NOMO-1 treated with DMSO at 0.1 percent for 48 hours (cell line): ENCODE measurements at regions not wholly inside any gene's neighbourhood (a gene's known extent, or its start where the extent isn't known, plus 50 kb on each side); places are given as distances from the start of the nearest gene placed in this dataset.
A peak's percentile ranks its signal among the peaks of the same experiment; 100 is the strongest.

Experiments
- DNase-seq: peaks from one replicate; lab custom pipeline; 2025; ENCODE audit not compliant: unreplicated experiment; lab: John Stamatoyannopoulos, UW

- peak; percentile 63 for DNase-seq
These were observed 165.3 kb downstream of the LTN1 start for GRCh38 chr21:28827422-28827821.

DNA sequence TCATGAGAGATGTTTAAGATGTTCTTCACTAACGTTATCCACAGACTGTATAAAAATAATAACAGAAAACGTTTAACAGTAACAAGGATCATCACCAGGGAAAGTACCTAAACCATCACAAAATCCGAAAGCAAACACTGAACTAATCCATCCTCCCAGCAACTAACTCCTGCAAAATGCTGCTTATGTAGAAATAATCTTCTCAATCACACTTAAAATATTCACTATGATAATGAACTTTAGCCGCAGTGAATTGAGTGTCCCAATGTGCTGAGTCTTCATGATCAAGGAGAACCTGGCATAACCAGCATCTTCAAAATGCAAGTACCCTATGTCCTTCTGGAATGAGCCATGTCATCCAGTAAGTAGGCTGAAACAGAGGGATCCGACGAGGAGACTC, 166.1 kb downstream of the LTN1 start:
- DNase-seq = no peak

DNA sequence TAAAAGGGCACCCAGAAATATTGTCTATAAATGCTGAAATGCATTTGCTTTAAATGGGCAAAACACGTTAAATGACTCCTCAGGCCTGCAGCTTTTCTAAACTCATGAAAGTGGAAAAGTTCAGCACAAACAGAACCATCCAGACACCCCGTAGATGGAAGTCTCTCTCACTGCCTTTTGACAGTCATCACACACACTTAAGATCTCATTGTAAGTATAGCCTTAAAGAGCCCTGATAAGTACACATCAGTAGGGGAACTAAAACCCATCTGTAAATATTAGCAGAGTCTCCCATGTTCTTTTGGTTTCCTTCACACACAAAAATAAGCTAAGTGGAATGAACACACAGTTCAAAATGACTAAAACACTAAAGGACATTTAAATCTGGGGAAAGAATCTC, 166.7 kb downstream of the LTN1 start:
- DNase-seq = no peak

GRCh38 chr21:28823429-28823828, 169.2 kb downstream of the LTN1 start:
- DNase-seq = no peak

- no peak for DNase-seq
These were observed 170.0 kb downstream of the LTN1 start for GRCh38 chr21:28822486-28823335.

DNA sequence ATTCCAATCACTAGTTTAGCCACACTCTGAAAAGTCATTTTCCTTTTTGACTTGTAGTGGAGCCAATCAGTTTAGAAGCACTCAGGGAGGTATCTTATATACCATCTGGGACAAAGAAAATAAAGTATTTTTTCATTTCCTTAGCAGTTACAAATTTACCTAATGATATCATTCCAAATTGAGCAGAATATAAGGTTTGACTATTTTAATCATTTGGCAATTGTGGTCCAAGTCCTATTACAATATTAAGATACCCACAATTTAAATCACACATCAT, 170.6 kb downstream of the LTN1 start:
- no peak for DNase-seq

DNA sequence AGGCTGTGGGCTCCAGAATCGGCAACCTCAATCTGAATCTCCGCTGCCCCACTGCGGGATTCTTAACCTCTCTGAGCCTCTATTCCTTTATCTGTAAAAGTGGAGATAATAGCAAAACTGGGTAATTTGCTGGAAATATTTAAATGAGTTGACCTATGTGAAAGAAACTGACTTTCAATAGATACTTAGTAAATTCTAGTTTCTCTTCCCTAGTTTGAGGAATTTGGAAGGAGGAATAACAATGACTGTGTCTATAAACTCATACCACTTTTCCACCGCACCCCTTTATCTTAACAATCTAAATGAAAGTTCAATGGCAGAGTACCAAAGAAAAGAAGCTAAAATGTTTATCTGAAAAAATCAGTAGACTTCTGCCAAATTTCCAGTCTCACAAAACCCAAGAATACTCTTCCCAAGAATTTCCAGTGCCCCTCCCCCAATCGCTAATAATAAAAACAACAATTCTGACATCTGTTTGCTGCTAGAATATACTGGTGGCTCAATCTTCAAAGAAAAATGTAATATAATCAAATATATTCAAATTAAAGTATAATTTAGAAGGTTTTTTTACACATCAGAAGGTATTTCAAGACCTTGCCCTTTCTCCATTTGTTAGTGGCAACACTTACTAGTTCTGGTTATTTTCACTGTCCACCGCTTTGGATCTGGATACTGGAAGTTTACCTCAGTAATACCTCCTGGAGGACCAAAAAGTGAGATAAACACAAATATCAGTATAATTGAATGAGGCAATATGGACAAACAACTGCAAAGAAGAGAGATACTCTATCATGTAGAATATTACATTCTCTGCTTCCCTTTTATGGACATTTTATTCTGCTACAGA, 171.2 kb downstream of the LTN1 start:
- no peak for DNase-seq

GRCh38 chr21:28818663-28819278, 173.9 kb downstream of the LTN1 start:
- DNase-seq = no peak

- DNase-seq = no peak
These were observed 174.8 kb downstream of the LTN1 start for GRCh38 chr21:28817871-28818270.

GRCh38 chr21:28811860-28812259, 180.8 kb downstream of the LTN1 start:
- no peak for DNase-seq

- no peak for DNase-seq
These were observed 181.7 kb downstream of the LTN1 start for GRCh38 chr21:28810826-28811524.

GRCh38 chr21:28805885-28806284, 186.8 kb downstream of the LTN1 start:
- no peak for DNase-seq

GRCh38 chr21:28804089-28804670, 188.5 kb downstream of the LTN1 start:
- DNase-seq = no peak

- DNase-seq = no peak
These were observed 190.8 kb downstream of the LTN1 start for GRCh38 chr21:28801906-28802305.

GRCh38 chr21:28799926-28800325, 192.8 kb downstream of the LTN1 start:
- no peak for DNase-seq

- no peak for DNase-seq
These were observed 193.9 kb downstream of the LTN1 start for GRCh38 chr21:28798798-28799197.

GRCh38 chr21:28795251-28795650, 197.4 kb downstream of the LTN1 start:
- DNase-seq = no peak

GRCh38 chr21:28794371-28794851, 198.3 kb downstream of the LTN1 start:
- no peak for DNase-seq

GRCh38 chr21:28793043-28793442, 199.6 kb downstream of the LTN1 start:
- no peak for DNase-seq

GRCh38 chr21:28791595-28792282, 200.9 kb downstream of the LTN1 start:
- DNase-seq = no peak
